Osteoblast (primary cell): ENCODE measurements at regions not wholly inside any gene's neighbourhood (a gene's known extent, or its start where the extent isn't known, plus 50 kb on each side); places are given as distances from the start of the nearest gene placed in this dataset.

Source experiments
- DNase-seq: peaks from one replicate; pipeline ENCODE4 v3.0.0; 2011; ENCODE audit warnings: low spot score, mixed read lengths; ENCODE audit not compliant: insufficient read length; ENCODE audit errors: missing footprints
- H2AFZ ChIP-seq: 2 replicates; pipeline ENCODE4 v1.6.0; 2011; ENCODE audit warnings: mild to moderate bottlenecking, low read length
- H3K27ac ChIP-seq: 2 replicates; pipeline ENCODE4 v1.5.1; 2011; ENCODE audit warnings: mild to moderate bottlenecking, low read depth, low read length, moderate library complexity
- H3K27me3 ChIP-seq: 2 replicates; pipeline ENCODE4 v1.6.0; 2012; ENCODE audit warnings: mild to moderate bottlenecking, control low read depth, inconsistent platforms, low read length, moderate library complexity; ENCODE audit not compliant: insufficient read depth
- H3K36me3 ChIP-seq: 2 replicates; pipeline ENCODE4 v1.5.1; 2011; ENCODE audit warnings: mild to moderate bottlenecking, low read length, control low read depth, moderate library complexity; ENCODE audit not compliant: insufficient read depth
- H3K4me1 ChIP-seq: 2 replicates; pipeline ENCODE4 v1.5.1; 2011; ENCODE audit warnings: mild to moderate bottlenecking, low read length, control low read depth, moderate library complexity; ENCODE audit not compliant: insufficient read depth
- H3K4me2 ChIP-seq: 2 replicates; pipeline ENCODE4 v1.6.0; 2011; ENCODE audit warnings: mild to moderate bottlenecking, low read length; ENCODE audit not compliant: insufficient read depth
- H3K4me3 ChIP-seq: fragments of 200-600 bp; sonication (generic); 3 replicates; pipeline ENCODE4 v1.5.1; 2012; ENCODE audit warnings: mild to moderate bottlenecking, low read length, inconsistent platforms; ENCODE audit not compliant: insufficient read depth
- H3K79me2 ChIP-seq: 2 replicates; pipeline ENCODE4 v1.6.0; 2012; ENCODE audit warnings: mild to moderate bottlenecking, low read length, control low read depth, inconsistent platforms; ENCODE audit not compliant: insufficient read depth
- H3K9me3 ChIP-seq: 2 replicates; pipeline ENCODE4 v1.5.1; 2011; ENCODE audit warnings: low read depth, low read length, control low read depth
- H4K20me1 ChIP-seq: 2 replicates; pipeline ENCODE4 v1.6.0; 2012; ENCODE audit warnings: mild to moderate bottlenecking, low read length, control low read depth; ENCODE audit not compliant: insufficient read depth
- CTCF ChIP-seq: IDR thresholded peaks from 2 replicates; pipeline ENCODE4 v1.5.1; 2011; ENCODE audit warnings: mild to moderate bottlenecking, low read depth, low read length, moderate library complexity; ENCODE audit errors: extremely low read depth

GRCh38 chr11:87440076-87440770, 402.5 kb downstream of the TMEM135 start:
- Histone ChIP-seq H3K79me2 (no peaks in the 10 kb centered on the region), H4K20me1 (no peaks in the 10 kb centered on the region), H3K27ac (peak overlapping the region; percentile 49), H3K4me1 (peaks cover 41% of the 10 kb centered on the region), H3K4me3 (no peak overlapping the region), H3K9me3 (no peaks in the 10 kb centered on the region), H3K27me3 (no peaks in the 10 kb centered on the region), H2AFZ (peak overlapping the region; percentile 53), H3K4me2 (no peak overlapping the region), H3K36me3 (no peaks in the 10 kb centered on the region)
- no peak for DNase-seq
- TF ChIP-seq CTCF: no peak

DNA sequence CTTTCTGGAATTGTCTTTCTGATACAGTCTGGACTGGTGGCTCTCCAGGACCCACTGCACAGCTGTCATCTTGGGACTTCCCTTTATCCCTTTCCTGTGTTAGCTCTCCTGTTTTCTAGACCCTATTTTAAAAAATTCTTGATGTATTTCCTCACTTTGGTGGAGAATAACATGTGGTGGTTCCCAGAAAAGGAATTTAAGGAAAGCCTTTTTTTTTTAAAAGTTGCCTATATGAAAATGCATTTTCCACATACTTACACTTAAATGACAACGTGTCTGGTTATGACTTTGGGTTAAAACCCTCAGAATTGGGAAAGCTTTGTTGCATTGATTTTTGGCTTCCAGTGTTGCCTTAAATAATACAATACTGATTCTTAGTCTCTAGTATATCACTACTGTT, 400.7 kb downstream of the TMEM135 start:
- Histone ChIP-seq H3K79me2 (no peaks in the 10 kb centered on the region), H3K27me3 (no peaks in the 10 kb centered on the region), H4K20me1 (no peaks in the 10 kb centered on the region), H3K9me3 (no peaks in the 10 kb centered on the region), H3K36me3 (no peaks in the 10 kb centered on the region), H3K4me2 (peak overlapping the region; percentile 20), H3K27ac (peak overlapping the region; percentile 73), H3K4me3 (no peak overlapping the region), H2AFZ (no peak overlapping the region), H3K4me1 (peaks cover 32% of the 10 kb centered on the region)
- no peak for DNase-seq
- no peak for TF ChIP-seq CTCF

GRCh38 chr11:87437844-87438223, 400.1 kb downstream of the TMEM135 start:
- no peak overlapping the region for H3K4me3 ChIP-seq
- no peaks in the 10 kb centered on the region for H3K79me2 ChIP-seq
- peak overlapping the region; percentile 12 for H3K4me2 ChIP-seq
- H3K27me3 ChIP-seq: no peaks in the 10 kb centered on the region
- peak; percentile 62 for DNase-seq
- no peaks in the 10 kb centered on the region for H4K20me1 ChIP-seq
- no peaks in the 10 kb centered on the region for H3K36me3 ChIP-seq
- no peak overlapping the region for H2AFZ ChIP-seq
- H3K27ac ChIP-seq: peak overlapping the region; percentile 73
- H3K4me1 ChIP-seq: peaks cover 32% of the 10 kb centered on the region
- H3K9me3 ChIP-seq: no peaks in the 10 kb centered on the region
- TF ChIP-seq CTCF: no peak

GRCh38 chr11:87437133-87437843, 399.6 kb downstream of the TMEM135 start:
- Histone ChIP-seq H3K27ac (peak overlapping the region; percentile 68), H2AFZ (no peak overlapping the region), H3K4me2 (peak overlapping the region; percentile 12)

More at GRCh38 chr11:87437133-87437843, 399.6 kb downstream of the TMEM135 start:
- H3K4me1 ChIP-seq: peaks cover 33% of the 10 kb centered on the region
- no peak for DNase-seq
- no peaks in the 10 kb centered on the region for H3K36me3 ChIP-seq
- no peaks in the 10 kb centered on the region for H3K27me3 ChIP-seq
- no peaks in the 10 kb centered on the region for H3K9me3 ChIP-seq
- no peaks in the 10 kb centered on the region for H3K79me2 ChIP-seq
- H3K4me3 ChIP-seq: no peak overlapping the region
- TF ChIP-seq CTCF: no peak
- no peaks in the 10 kb centered on the region for H4K20me1 ChIP-seq
